Tibial nerve (tissue), 4 donors: ENCODE measurements at regions not wholly inside any gene's neighbourhood (a gene's known extent, or its start where the extent isn't known, plus 50 kb on each side); places are given as distances from the start of the nearest gene placed in this dataset.

Source experiments
- CTCF ChIP-seq, 5 experiments: fragments of 200-600 bp in 3 of 5; fragments of 450-650 bp in 2 of 5; sonication (generic) in 3 of 5; IDR thresholded peaks; one replicate each; pipeline ENCODE4 v1.5.1; 2016 to 2019; ENCODE audit warnings: antibody characterized with exemption in 5 of 5, mild to moderate bottlenecking in 3 of 5, moderate library complexity in 2 of 5
- EP300 ChIP-seq, 2 donors: sonication (generic); formaldehyde crosslinking; IDR thresholded peaks; one replicate each; pipeline ENCODE4 v1.6.1; 2017; ENCODE audit warnings: antibody characterized with exemption in 2 of 2, mild to moderate bottlenecking in 1 of 2
- POLR2A ChIP-seq, 2 donors: fragments of 450-650 bp; IDR thresholded peaks; one replicate each; pipeline ENCODE4 v1.6.1; 2017; ENCODE audit warnings: antibody characterized with exemption in 2 of 2, mild to moderate bottlenecking in 2 of 2, moderate library complexity in 2 of 2

GRCh38 chr18:59839246-59839645, 60.5 kb upstream of the PMAIP1 start:
- TF ChIP-seq CTCF (IDR thresholded peaks at IDR 0.05) (no peak), POLR2A (IDR thresholded peaks at IDR 0.05) (no peak), EP300 (IDR thresholded peaks at IDR 0.05) (no peak)
